Stimulated activated CD4-positive, alpha-beta T cell treated with anti-CD3 and anti-CD28 coated beads, Interleukin-4, amount 100 ng/mL, for 4 hours (primary cell): ENCODE measurements at regions not wholly inside any gene's neighbourhood (a gene's known extent, or its start where the extent isn't known, plus 50 kb on each side); places are given as distances from the start of the nearest gene placed in this dataset.
"Not testable (repeated sequence)": the region's sequence is repeated elsewhere in the genome, so short reads cannot be mapped to it uniquely, and the experiment has no call there.

Experiments
- DNase-seq, 2 experiments: peaks; one replicate each; pipeline ENCODE4 v3.0.0-alpha.2; 2020

- no peak for DNase-seq
Observed at GRCh38 chr14:48805315-48805714, 780.9 kb downstream of the RPS29 start.

GRCh38 chr14:48792376-48793024 lies 793.7 kb downstream of the RPS29 start:
- no peak for DNase-seq

GRCh38 chr14:48788771-48789170 lies 797.4 kb downstream of the RPS29 start:
- no peak for DNase-seq

- DNase-seq: no peak
Observed at GRCh38 chr14:48786498-48786897, 799.7 kb downstream of the RPS29 start.

GRCh38 chr14:48771717-48772116 lies 814.5 kb downstream of the RPS29 start:
- DNase-seq: no peak

GRCh38 chr14:48751293-48751692 lies 834.9 kb downstream of the RPS29 start:
- DNase-seq: no peak

- no peak for DNase-seq
Observed at GRCh38 chr14:48748151-48748675, 838.0 kb downstream of the RPS29 start.

- DNase-seq: no peak
Observed at GRCh38 chr14:48747561-48748089, 838.6 kb downstream of the RPS29 start.

- no peak for DNase-seq
Observed at GRCh38 chr14:48744202-48744601, 842.0 kb downstream of the RPS29 start.

GRCh38 chr14:48738186-48738925 lies 847.8 kb downstream of the RPS29 start:
- no peak for DNase-seq

GRCh38 chr14:48735607-48736006 lies 850.6 kb downstream of the RPS29 start:
- DNase-seq: no peak

- no peak for DNase-seq
Observed at GRCh38 chr14:48731260-48731659, 854.9 kb downstream of the RPS29 start.

GRCh38 chr14:48726080-48726642 lies 860.0 kb downstream of the RPS29 start:
- no peak for DNase-seq

- DNase-seq: no peak
Observed at GRCh38 chr14:48725051-48725734, 861.0 kb downstream of the RPS29 start.

- no peak for DNase-seq
Observed at GRCh38 chr14:48723841-48724495, 862.2 kb downstream of the RPS29 start.

- no peak for DNase-seq
Observed at GRCh38 chr14:48714366-48714765, 871.8 kb downstream of the RPS29 start.

- no peak for DNase-seq
Observed at GRCh38 chr14:48710133-48710532, 876.0 kb downstream of the RPS29 start.

- no peak for DNase-seq
Observed at GRCh38 chr14:48709277-48709785, 876.8 kb downstream of the RPS29 start.

- DNase-seq: no peak
Observed at GRCh38 chr14:48704639-48705038, 881.5 kb downstream of the RPS29 start.

GRCh38 chr14:48703728-48704467 lies 882.3 kb downstream of the RPS29 start:
- no peak for DNase-seq

GRCh38 chr14:48697362-48697761 lies 888.8 kb downstream of the RPS29 start:
- DNase-seq: not testable (repeated sequence)

GRCh38 chr14:48693793-48694192 lies 892.4 kb downstream of the RPS29 start:
- DNase-seq: no peak
